ENCODE measurements at regions not wholly inside any gene's neighbourhood (a gene's known extent, or its start where the extent isn't known, plus 50 kb on each side); places are given as distances from the start of the nearest gene placed in this dataset.

DNA sequence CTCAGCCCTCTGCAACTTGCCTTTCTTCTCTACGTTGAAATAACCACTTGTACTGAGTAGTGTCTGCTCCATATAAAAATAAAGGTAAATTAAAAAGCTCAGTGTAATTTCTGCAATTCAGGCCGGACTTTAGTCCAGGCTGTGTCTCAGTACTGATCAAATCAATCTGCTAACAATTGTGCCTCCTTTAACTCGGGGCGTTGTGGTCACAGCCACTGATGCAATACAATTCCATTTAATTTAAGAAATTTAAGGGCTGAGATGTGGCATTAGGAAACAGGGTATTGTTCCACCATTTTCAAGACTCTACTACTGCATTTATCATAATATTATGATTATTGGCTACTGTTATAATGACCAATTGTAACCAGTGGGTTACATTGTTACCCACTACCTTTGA is 60.0 kb upstream of the NPAS2 start:
- Histone ChIP-seq H3K4me1 (ENCODE audit: control insufficient read depth, insufficient read depth, low read length) (no peaks in the 10 kb centered on the region), H3K27me3 (ENCODE audit: control insufficient read depth, insufficient read depth, low read length) (no peaks in the 10 kb centered on the region), H3K4me3 (ENCODE audit: low read length) (no peak overlapping the region), H3K9me3 (ENCODE audit: control insufficient read depth, low read length) (no peaks in the 10 kb centered on the region), H3K9ac (ENCODE audit: low read length) (no peak overlapping the region), H3K36me3 (ENCODE audit: control insufficient read depth, insufficient read depth, low read length) (no peaks in the 10 kb centered on the region)

DNA sequence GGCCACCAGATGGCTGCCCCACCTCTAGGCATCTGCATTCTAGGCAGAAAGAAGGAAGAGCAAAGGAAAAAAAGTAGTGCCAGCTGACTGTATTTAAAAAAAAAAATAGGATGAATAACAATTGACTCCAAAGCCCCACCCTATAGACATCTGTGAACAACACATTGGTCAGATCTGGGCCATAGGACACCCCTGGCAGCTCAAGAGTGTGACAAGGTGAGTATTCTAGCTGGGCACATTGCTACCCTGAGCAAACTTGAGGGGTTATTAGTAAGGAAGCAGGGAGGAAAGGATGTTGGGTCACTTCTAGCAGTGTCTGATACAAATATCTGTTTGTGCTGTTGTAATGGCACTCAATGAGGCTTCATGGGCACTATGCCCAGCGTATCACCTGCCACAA is 58.6 kb upstream of the NPAS2 start:
- H3K4me1 ChIP-seq (ENCODE audit: control insufficient read depth, insufficient read depth, low read length): no peaks in the 10 kb centered on the region
- H3K27me3 ChIP-seq (ENCODE audit: control insufficient read depth, insufficient read depth, low read length): no peaks in the 10 kb centered on the region
- no peak overlapping the region for H3K9ac ChIP-seq (ENCODE audit: low read length)
- no peak overlapping the region for H3K4me3 ChIP-seq (ENCODE audit: low read length)
- no peaks in the 10 kb centered on the region for H3K9me3 ChIP-seq (ENCODE audit: control insufficient read depth, low read length)
- H3K36me3 ChIP-seq (ENCODE audit: control insufficient read depth, insufficient read depth, low read length): no peaks in the 10 kb centered on the region

DNA sequence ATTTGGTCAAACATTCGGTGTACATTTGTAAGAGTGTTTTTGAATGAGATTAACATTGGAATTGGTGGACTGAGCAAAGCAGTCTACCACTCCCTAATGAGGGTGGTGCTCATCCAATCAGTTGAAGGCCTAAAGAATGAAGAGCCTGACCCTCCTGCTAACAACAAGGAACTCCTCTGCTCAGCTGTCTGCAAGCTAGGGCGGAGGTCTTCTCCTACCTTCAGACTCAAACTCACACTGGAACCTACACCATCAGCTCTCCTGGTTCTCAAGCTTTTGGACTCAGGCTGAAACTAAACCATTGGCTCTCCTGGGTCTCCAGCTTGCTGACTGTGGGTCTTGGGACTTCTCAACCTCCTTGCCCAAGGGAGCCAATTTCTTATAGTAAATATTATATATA is 55.5 kb upstream of the NPAS2 start:
- Histone ChIP-seq H3K4me1 (ENCODE audit: control insufficient read depth, insufficient read depth, low read length) (no peaks in the 10 kb centered on the region), H3K4me3 (ENCODE audit: low read length) (no peak overlapping the region), H3K36me3 (ENCODE audit: control insufficient read depth, insufficient read depth, low read length) (no peaks in the 10 kb centered on the region), H3K9ac (ENCODE audit: low read length) (no peak overlapping the region), H3K27me3 (ENCODE audit: control insufficient read depth, insufficient read depth, low read length) (no peaks in the 10 kb centered on the region), H3K9me3 (ENCODE audit: control insufficient read depth, low read length) (no peaks in the 10 kb centered on the region)

DNA sequence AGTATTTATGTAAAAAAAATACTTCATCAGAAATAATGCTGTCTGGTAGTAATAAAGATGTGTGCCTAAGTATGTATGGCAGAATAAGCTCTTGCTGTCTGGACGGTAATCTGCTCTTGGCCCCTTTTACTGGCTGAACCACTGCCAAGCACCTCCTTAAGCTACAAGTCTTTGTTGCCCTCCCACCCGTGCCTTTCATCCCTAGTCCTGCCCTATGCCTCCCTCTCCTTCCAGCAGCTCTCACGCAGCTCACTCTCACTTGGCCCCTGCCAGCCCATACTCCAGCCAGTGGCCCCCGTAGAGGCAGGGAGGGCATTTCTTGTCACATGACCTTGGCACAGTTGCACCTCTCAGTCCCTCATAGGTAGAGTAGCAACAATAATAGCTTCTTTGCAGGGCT is 54.5 kb upstream of the NPAS2 start:
- no peak overlapping the region for H3K9ac ChIP-seq (ENCODE audit: low read length)

GRCh38 chr2:100766256-100766655 is 53.7 kb upstream of the NPAS2 start:
- Histone ChIP-seq H3K27me3 (ENCODE audit: control insufficient read depth, insufficient read depth, low read length) (no peaks in the 10 kb centered on the region), H3K4me3 (ENCODE audit: low read length) (no peak overlapping the region), H3K36me3 (ENCODE audit: control insufficient read depth, insufficient read depth, low read length) (no peaks in the 10 kb centered on the region), H3K9me3 (ENCODE audit: control insufficient read depth, low read length) (no peaks in the 10 kb centered on the region), H3K9ac (ENCODE audit: low read length) (no peak overlapping the region), H3K4me1 (ENCODE audit: control insufficient read depth, insufficient read depth, low read length) (no peaks in the 10 kb centered on the region)

More for the DNA sequence above, 54.5 kb upstream of the NPAS2 start:
- Histone ChIP-seq H3K36me3 (ENCODE audit: control insufficient read depth, insufficient read depth, low read length) (no peaks in the 10 kb centered on the region), H3K4me1 (ENCODE audit: control insufficient read depth, insufficient read depth, low read length) (no peaks in the 10 kb centered on the region), H3K9me3 (ENCODE audit: control insufficient read depth, low read length) (no peaks in the 10 kb centered on the region), H3K27me3 (ENCODE audit: control insufficient read depth, insufficient read depth, low read length) (no peaks in the 10 kb centered on the region), H3K4me3 (ENCODE audit: low read length) (no peak overlapping the region)

DNA sequence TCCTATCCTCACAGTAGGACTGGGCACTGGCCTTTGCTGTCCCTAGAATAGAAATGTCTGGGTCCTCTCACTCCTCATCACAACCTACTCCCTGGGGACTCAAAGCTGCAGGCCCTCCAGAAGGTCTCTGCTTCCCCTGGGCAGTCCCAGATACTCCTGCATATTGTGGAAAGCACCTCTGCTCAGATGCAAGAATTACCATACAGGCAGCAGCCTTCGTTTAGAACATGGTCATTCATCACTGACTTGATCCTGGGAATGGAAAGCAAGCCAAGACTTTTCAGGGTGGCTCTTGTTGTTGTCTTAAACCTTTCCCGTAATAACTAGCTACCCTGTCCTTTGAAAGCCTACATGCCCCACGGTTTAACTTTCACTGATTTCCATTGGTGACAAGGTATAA is 53.1 kb upstream of the NPAS2 start:
- no peak overlapping the region for H3K4me3 ChIP-seq (ENCODE audit: low read length)
- H3K27me3 ChIP-seq (ENCODE audit: control insufficient read depth, insufficient read depth, low read length): no peaks in the 10 kb centered on the region
- no peaks in the 10 kb centered on the region for H3K36me3 ChIP-seq (ENCODE audit: control insufficient read depth, insufficient read depth, low read length)
- H3K4me1 ChIP-seq (ENCODE audit: control insufficient read depth, insufficient read depth, low read length): no peaks in the 10 kb centered on the region
- no peaks in the 10 kb centered on the region for H3K9me3 ChIP-seq (ENCODE audit: control insufficient read depth, low read length)
- H3K9ac ChIP-seq (ENCODE audit: low read length): no peak overlapping the region

GRCh38 chr2:100767224-100767653 is 52.7 kb upstream of the NPAS2 start:
- Histone ChIP-seq H3K4me1 (ENCODE audit: control insufficient read depth, insufficient read depth, low read length) (no peaks in the 10 kb centered on the region), H3K27me3 (ENCODE audit: control insufficient read depth, insufficient read depth, low read length) (no peaks in the 10 kb centered on the region), H3K9ac (ENCODE audit: low read length) (no peak overlapping the region), H3K36me3 (ENCODE audit: control insufficient read depth, insufficient read depth, low read length) (no peaks in the 10 kb centered on the region), H3K4me3 (ENCODE audit: low read length) (no peak overlapping the region), H3K9me3 (ENCODE audit: control insufficient read depth, low read length) (no peaks in the 10 kb centered on the region)

- no peak overlapping the region for H3K9ac ChIP-seq (ENCODE audit: low read length)
- no peaks in the 10 kb centered on the region for H3K36me3 ChIP-seq (ENCODE audit: control insufficient read depth, insufficient read depth, low read length)
- no peak overlapping the region for H3K4me3 ChIP-seq (ENCODE audit: low read length)
- H3K27me3 ChIP-seq (ENCODE audit: control insufficient read depth, insufficient read depth, low read length): no peaks in the 10 kb centered on the region
- H3K9me3 ChIP-seq (ENCODE audit: control insufficient read depth, low read length): no peaks in the 10 kb centered on the region
- H3K4me1 ChIP-seq (ENCODE audit: control insufficient read depth, insufficient read depth, low read length): no peaks in the 10 kb centered on the region
Measured at GRCh38 chr2:100767810-100768806, 51.8 kb upstream of the NPAS2 start.

Measured in mucosa of stomach (tissue), 1 donor.